SK-N-SH (cell line): ENCODE measurements at regions not wholly inside any gene's neighbourhood (a gene's known extent, or its start where the extent isn't known, plus 50 kb on each side); places are given as distances from the start of the nearest gene placed in this dataset.

ENCODE experiments used
- CTCF ChIA-PET: fragments of 300-600, 350-600 bp; formaldehyde crosslinking; extraction: SDS; loops from one replicate; lab custom pipeline; 2021; lab: Yijun Ruan, JAX
- POLR2A ChIA-PET: fragments of 350-600 bp; sonication (Branson Sonifier 250); formaldehyde crosslinking; extraction: SDS; loops from one replicate; lab custom pipeline; 2020; ENCODE audit warnings: antibody characterized with exemption, inconsistent platforms; lab: Yijun Ruan, JAX
- DNase-seq: peaks from one replicate; pipeline ENCODE4 v3.0.0; 2012
- H2AFZ ChIP-seq: fragments of 200-600 bp; sonication (generic); 2 replicates; pipeline ENCODE4 v1.8.1; 2016; ENCODE audit warnings: antibody characterized with exemption, mild to moderate bottlenecking, low read depth
- H3F3A ChIP-seq: fragments of 200-600 bp; sonication (generic); replicated peaks from 2 replicates; pipeline ENCODE3; 2016; ENCODE audit warnings: antibody characterized with exemption, mild to moderate bottlenecking; ENCODE audit not compliant: insufficient read depth
- H3K27ac ChIP-seq, 2 experiments: fragments of 200-500 bp in 1 of 2; fragments of 200-600 bp in 1 of 2; sonication (Bioruptor generic) in 1 of 2; sonication (generic), shearing (Covaris generic) in 1 of 2; 2 replicates each; pipeline versions ENCODE4 v1.5.1 to v1.6.1; 2014 to 2016; ENCODE audit warnings: low read depth in 2 of 2, inconsistent platforms in 1 of 2, low read length in 1 of 2, mild to moderate bottlenecking in 1 of 2, mixed read lengths in 1 of 2
- H3K27me3 ChIP-seq: fragments of 200-600 bp; sonication (generic), shearing (Covaris generic); 2 replicates; pipeline ENCODE4 v1.6.1; 2016; ENCODE audit warnings: mixed run types; ENCODE audit not compliant: insufficient read depth
- H3K36me3 ChIP-seq, 2 experiments: fragments of 200-500 bp in 1 of 2; fragments of 200-600 bp in 1 of 2; sonication (Bioruptor generic) in 1 of 2; sonication (generic) in 1 of 2; replicated peaks in 1 of 2; 2 replicates each; pipeline versions ENCODE3 to v1.5.1; 2014 to 2016; ENCODE audit warnings: low read length in 1 of 2, mild to moderate bottlenecking in 1 of 2; ENCODE audit not compliant: insufficient read depth in 2 of 2, control insufficient read depth in 1 of 2
- H3K4me1 ChIP-seq, 2 experiments: fragments of 200-500 bp in 1 of 2; fragments of 200-600 bp in 1 of 2; sonication (Bioruptor generic) in 1 of 2; sonication (generic), shearing (Covaris generic) in 1 of 2; 2 replicates each; pipeline versions ENCODE4 v1.5.1 to v1.6.1; 2014 to 2016; ENCODE audit warnings: low read depth in 1 of 2, low read length in 1 of 2, mixed run types in 1 of 2; ENCODE audit not compliant: insufficient read depth in 2 of 2, control insufficient read depth in 1 of 2
- H3K4me2 ChIP-seq: fragments of 200-600 bp; sonication (generic), shearing (Covaris generic); 2 replicates; pipeline ENCODE4 v1.6.1; 2017; ENCODE audit warnings: mixed run types
- H3K4me3 ChIP-seq, 2 experiments: fragments of 200-500 bp in 1 of 2; fragments of 200-600 bp in 1 of 2; sonication (Bioruptor generic) in 1 of 2; sonication (generic), shearing (Covaris generic) in 1 of 2; 2 replicates each; pipeline versions ENCODE4 v1.5.1 to v1.8.1; 2014 to 2016; ENCODE audit warnings: low read depth in 2 of 2, inconsistent platforms in 1 of 2, low read length in 1 of 2, mild to moderate bottlenecking in 1 of 2, mixed read lengths in 1 of 2, moderate library complexity in 1 of 2
- H3K79me2 ChIP-seq: fragments of 200-600 bp; sonication (generic); 2 replicates; pipeline ENCODE4 v1.8.1; 2017; ENCODE audit warnings: mild to moderate bottlenecking; ENCODE audit not compliant: insufficient read depth
- H3K9ac ChIP-seq: fragments of 200-600 bp; sonication (generic); 2 replicates; pipeline ENCODE4 v1.6.1; 2017; ENCODE audit warnings: mixed run types
- H3K9me2 ChIP-seq: fragments of 200-600 bp; sonication (generic); 2 replicates; pipeline ENCODE4 v1.6.1; 2017; ENCODE audit warnings: mixed run types
- H3K9me3 ChIP-seq: fragments of 200-600 bp; sonication (generic); 2 replicates; pipeline ENCODE4 v1.6.1; 2017; ENCODE audit warnings: mixed run types, mild to moderate bottlenecking, moderate library complexity
- H4K20me1 ChIP-seq: fragments of 200-600 bp; sonication (generic); 2 replicates; pipeline ENCODE4 v1.6.1; 2017; ENCODE audit warnings: mild to moderate bottlenecking, mixed run types; ENCODE audit not compliant: insufficient read depth
- CHD2 ChIP-seq: fragments of 150-350 bp; IDR thresholded peaks from 2 replicates; pipeline ENCODE4 v1.6.1; 2018; ENCODE audit warnings: low read length; ENCODE audit not compliant: partially characterized antibody
- ELF1 ChIP-seq: IDR thresholded peaks from 2 replicates; pipeline ENCODE4 v1.4.0; 2012
- EP300 ChIP-seq, 2 experiments: IDR thresholded peaks; 2 replicates each; pipeline versions ENCODE4 v1.4.0 to v1.6.1; 2012; ENCODE audit warnings: borderline replicate concordance in 1 of 2, low read depth in 1 of 2, low read length in 1 of 2
- GATA2 ChIP-seq: sonication (generic); formaldehyde crosslinking; IDR thresholded peaks from 2 replicates; pipeline ENCODE4 v1.5.0; 2020; ENCODE audit warnings: mild to moderate bottlenecking, missing genetic modification reagents
- REST ChIP-seq: IDR thresholded peaks from 2 replicates; pipeline ENCODE4 v1.6.1; 2012; ENCODE audit warnings: mild to moderate bottlenecking, low read depth, low read length, moderate library complexity
- SMC3 ChIP-seq: IDR thresholded peaks from 2 replicates; pipeline ENCODE4 v1.6.1; 2012; ENCODE audit warnings: low read depth, low read length, improper control_type of control experiment
- USF2 ChIP-seq: fragments of 150-350 bp; IDR thresholded peaks from 2 replicates; pipeline ENCODE4 v1.6.1; 2017; ENCODE audit warnings: antibody characterized with exemption, low read length, low read depth, borderline replicate concordance
- ZBTB33 ChIP-seq: IDR thresholded peaks from 2 replicates; pipeline ENCODE4 v1.4.0; 2012; ENCODE audit warnings: low read depth, borderline replicate concordance
- WGBS: methylation state at CpG from one replicate; pipeline ENCODE4 v1.1.6; 2017; ENCODE audit warnings: low lambda C conversion rate; 5-methylcytosine and 5-hydroxymethylcytosine counted together

GRCh38 chr2:75338461-75338860, 139.1 kb upstream of the TACR1 start:
- no peaks in the 10 kb centered on the region for H3K9me3 ChIP-seq
- TF ChIP-seq GATA2 (CRISPR knock-in tag) (no peak), SMC3 (no peak), USF2 (no peak)
- H3K4me2 ChIP-seq, result no peak overlapping the region
- H3K4me1 ChIP-seq, result 0 out of 4 replicates have a peak, but pooled peaks cover 0 to 2% of the 10 kb centered on the region in 2 experiments
- no peak overlapping the region for H2AFZ ChIP-seq
- H3K27ac ChIP-seq, result no peak overlapping the region
- WGBS, result 79% methylated on average over 5 of the region's 5 CpGs
- H3K36me3 ChIP-seq, result no peaks in the 10 kb centered on the region
- H3F3A ChIP-seq, result no peaks in the 10 kb centered on the region
- ChIA-PET CTCF (no interaction called here), POLR2A (no interaction called here)
- no peaks in the 10 kb centered on the region for H3K27me3 ChIP-seq
- no peaks in the 10 kb centered on the region for H3K9me2 ChIP-seq
- DNase-seq, result no peak
- H4K20me1 ChIP-seq, result no peaks in the 10 kb centered on the region
- H3K79me2 ChIP-seq, result no peaks in the 10 kb centered on the region
- no peak overlapping the region for H3K4me3 ChIP-seq
- no peak overlapping the region for H3K9ac ChIP-seq

- no peak for DNase-seq
- Histone ChIP-seq H3K9me2 (no peaks in the 10 kb centered on the region), H3K9ac (no peak overlapping the region), H3F3A (no peaks in the 10 kb centered on the region), H3K4me3 (no peak overlapping the region), H3K4me2 (no peak overlapping the region), H3K79me2 (no peaks in the 10 kb centered on the region), H4K20me1 (no peaks in the 10 kb centered on the region), H3K4me1 (0 out of 4 replicates have a peak, but pooled peaks cover 0 to 2% of the 10 kb centered on the region in 2 experiments), H3K36me3 (no peaks in the 10 kb centered on the region), H3K9me3 (no peaks in the 10 kb centered on the region), H2AFZ (no peak overlapping the region), H3K27ac (no peak overlapping the region), H3K27me3 (no peaks in the 10 kb centered on the region)
- CTCF ChIA-PET, result no interaction called here
- no peak for TF ChIP-seq REST
- TF ChIP-seq EP300 (IDR thresholded peaks at IDR 0.05; ENCODE audit: borderline replicate concordance in 1 of 2, low read depth in 1 of 2, low read length in 1 of 2), result no peak
- TF ChIP-seq ELF1, result no peak
- no peak for TF ChIP-seq ZBTB33
- TF ChIP-seq CHD2, result no peak
- POLR2A ChIA-PET, result no interaction called here
- 74% methylated on average over 3 of the region's 3 CpGs for WGBS
These were observed 138.3 kb upstream of the TACR1 start for GRCh38 chr2:75337619-75338018.
